Stimulated activated CD4-positive, alpha-beta T cell treated with anti-CD3 and anti-CD28 coated beads, TNF-alpha, amount 100 ng/mL, for 24 hours (primary cell): ENCODE measurements at regions not wholly inside any gene's neighbourhood (a gene's known extent, or its start where the extent isn't known, plus 50 kb on each side); places are given as distances from the start of the nearest gene placed in this dataset.
"Not testable (repeated sequence)": the region's sequence is repeated elsewhere in the genome, so short reads cannot be mapped to it uniquely, and the experiment has no call there.

ENCODE experiments used
- DNase-seq, 3 experiments: peaks; one replicate each; pipeline ENCODE4 v3.0.0-alpha.2; 2020; ENCODE audit warnings: low read depth in 3 of 3

- no peak for DNase-seq
Measured at GRCh38 chr9:20240498-20240897, 381.8 kb downstream of the MLLT3 start.

- DNase-seq: no peak
Measured at GRCh38 chr9:20238921-20239320, 383.4 kb downstream of the MLLT3 start.

GRCh38 chr9:20237686-20238085 lies 384.6 kb downstream of the MLLT3 start:
- DNase-seq: no peak

- DNase-seq: no peak
Measured at GRCh38 chr9:20236676-20237075, 385.6 kb downstream of the MLLT3 start.

GRCh38 chr9:20235206-20235605 lies 387.1 kb downstream of the MLLT3 start:
- not testable (repeated sequence) for DNase-seq

- DNase-seq: no peak
Measured at GRCh38 chr9:20228096-20228495, 394.2 kb downstream of the MLLT3 start.

GRCh38 chr9:20227166-20227874 lies 395.0 kb downstream of the MLLT3 start:
- DNase-seq: no peak

GRCh38 chr9:20226345-20226744 lies 396.0 kb downstream of the MLLT3 start:
- no peak for DNase-seq

- DNase-seq: no peak
Measured at GRCh38 chr9:20225826-20226225, 396.5 kb downstream of the MLLT3 start.

- DNase-seq: no peak
Measured at GRCh38 chr9:20224756-20225155, 397.5 kb downstream of the MLLT3 start.

GRCh38 chr9:20220286-20220685 lies 402.0 kb downstream of the MLLT3 start:
- DNase-seq: no peak

- no peak for DNase-seq
Measured at GRCh38 chr9:20219437-20219836, 402.9 kb downstream of the MLLT3 start.

- no peak for DNase-seq
Measured at GRCh38 chr9:20217596-20217995, 404.7 kb downstream of the MLLT3 start.

- DNase-seq: no peak
Measured at GRCh38 chr9:20216438-20216837, 405.9 kb downstream of the MLLT3 start.

GRCh38 chr9:20215552-20215951 lies 406.7 kb downstream of the MLLT3 start:
- DNase-seq: no peak

GRCh38 chr9:20212806-20213205 lies 409.5 kb downstream of the MLLT3 start:
- DNase-seq: no peak

- peak; percentile 12 to 53 (median 13) for DNase-seq
Measured at GRCh38 chr9:20209391-20210340, 412.6 kb downstream of the MLLT3 start.

- DNase-seq: no peak
Measured at GRCh38 chr9:20208961-20209371, 413.3 kb downstream of the MLLT3 start.

- DNase-seq: no peak
Measured at GRCh38 chr9:20208226-20208625, 414.1 kb downstream of the MLLT3 start.

GRCh38 chr9:20207176-20207575 lies 415.1 kb downstream of the MLLT3 start:
- no peak for DNase-seq

- DNase-seq: no peak
Measured at GRCh38 chr9:20205821-20206220, 416.5 kb downstream of the MLLT3 start.

- DNase-seq: no peak
Measured at GRCh38 chr9:20200991-20201431, 412.2 kb upstream of the SLC24A2 start.

- DNase-seq: no peak
Measured at GRCh38 chr9:20200581-20200980, 411.7 kb upstream of the SLC24A2 start.
